IPS-20b (cell line): ENCODE measurements at regions not wholly inside any gene's neighbourhood (a gene's known extent, or its start where the extent isn't known, plus 50 kb on each side); places are given as distances from the start of the nearest gene placed in this dataset.
"Not testable (repeated sequence)": the region's sequence is repeated elsewhere in the genome, so short reads cannot be mapped to it uniquely, and the experiment has no call there.

ENCODE experiments used
- H3K27ac ChIP-seq: one replicate; pipeline ENCODE4 v1.5.1; 2013; ENCODE audit warnings: low read length
- H3K27me3 ChIP-seq: 2 replicates; pipeline ENCODE4 v1.6.1; 2013; ENCODE audit warnings: mild to moderate bottlenecking, low read length, inconsistent platforms; ENCODE audit not compliant: insufficient read depth
- H3K36me3 ChIP-seq: 2 replicates; pipeline ENCODE4 v1.6.1; 2013; ENCODE audit warnings: low read depth, mild to moderate bottlenecking, inconsistent platforms, low read length, moderate library complexity; ENCODE audit not compliant: insufficient read depth
- H3K4me1 ChIP-seq: 2 replicates; pipeline ENCODE4 v1.6.1; 2013; ENCODE audit warnings: mild to moderate bottlenecking, control low read depth, inconsistent platforms, low read length, moderate library complexity; ENCODE audit not compliant: insufficient read depth
- H3K4me3 ChIP-seq: 2 replicates; pipeline ENCODE4 v1.5.1; 2013; ENCODE audit warnings: mild to moderate bottlenecking, low read length, inconsistent platforms
- H3K9ac ChIP-seq: 2 replicates; pipeline ENCODE4 v1.6.1; 2013; ENCODE audit warnings: low read depth, mild to moderate bottlenecking, inconsistent platforms, low read length, moderate library complexity
- H3K9me3 ChIP-seq: 2 replicates; pipeline ENCODE4 v1.6.1; 2013; ENCODE audit warnings: mild to moderate bottlenecking, low read depth, low read length, inconsistent platforms; ENCODE audit not compliant: insufficient read depth

GRCh38 chr18:55699233-55699765 lies 111.3 kb upstream of the TCF4 start:
- Histone ChIP-seq H3K36me3 (no peaks in the 10 kb centered on the region), H3K9me3 (no peaks in the 10 kb centered on the region), H3K4me3 (no peak overlapping the region), H3K4me1 (no peaks in the 10 kb centered on the region), H3K27ac (no peak overlapping the region), H3K9ac (no peak overlapping the region), H3K27me3 (no peaks in the 10 kb centered on the region)

DNA sequence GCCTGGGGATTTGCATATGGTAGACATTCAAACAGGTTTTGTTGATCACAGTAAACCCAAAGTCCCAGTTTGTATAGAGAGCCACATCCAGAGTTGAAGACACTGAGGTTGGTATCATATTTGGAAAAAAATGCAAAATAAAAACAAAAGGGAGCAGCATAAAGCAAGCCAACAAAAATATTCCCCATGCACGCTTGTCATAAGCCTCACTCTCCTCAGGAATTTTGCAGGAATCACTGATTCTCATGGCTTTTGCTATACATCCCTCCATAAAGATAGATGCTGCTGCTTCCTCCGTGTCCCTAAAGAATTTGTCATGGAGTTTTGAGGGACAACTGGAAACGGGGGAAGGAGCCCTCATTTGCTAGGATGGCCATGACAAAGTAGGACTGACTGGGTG lies 108.8 kb upstream of the TCF4 start:
- no peaks in the 10 kb centered on the region for H3K27me3 ChIP-seq
- H3K9ac ChIP-seq = no peak overlapping the region
- H3K4me3 ChIP-seq = no peak overlapping the region
- no peaks in the 10 kb centered on the region for H3K36me3 ChIP-seq
- no peaks in the 10 kb centered on the region for H3K4me1 ChIP-seq
- H3K27ac ChIP-seq = no peak overlapping the region
- H3K9me3 ChIP-seq = no peaks in the 10 kb centered on the region

GRCh38 chr18:55695091-55695490 lies 107.1 kb upstream of the TCF4 start:
- H3K27ac ChIP-seq = no peak overlapping the region
- H3K4me1 ChIP-seq = no peaks in the 10 kb centered on the region
- H3K27me3 ChIP-seq = no peaks in the 10 kb centered on the region
- no peak overlapping the region for H3K9ac ChIP-seq
- H3K4me3 ChIP-seq = no peak overlapping the region
- H3K36me3 ChIP-seq = no peaks in the 10 kb centered on the region
- no peaks in the 10 kb centered on the region for H3K9me3 ChIP-seq

DNA sequence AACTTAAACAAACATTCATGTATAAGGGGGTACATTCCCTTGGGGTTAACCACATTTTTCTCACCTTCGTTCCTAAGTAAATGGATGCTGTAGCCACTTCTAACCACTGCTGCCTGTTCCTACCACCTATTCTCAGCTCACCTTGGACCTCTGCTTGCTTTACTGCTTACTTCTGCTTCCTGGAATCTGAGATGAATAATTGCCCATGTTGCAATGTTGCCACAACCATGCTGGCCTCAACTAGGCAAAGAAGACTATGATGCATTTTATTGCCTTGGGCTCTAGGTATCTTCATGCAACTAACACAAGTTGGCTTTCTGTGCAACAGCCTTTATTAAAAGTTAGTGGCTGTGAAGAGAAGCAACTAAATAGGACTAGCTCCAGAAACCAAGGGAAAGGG lies 106.3 kb upstream of the TCF4 start:
- Histone ChIP-seq H3K9ac (no peak overlapping the region), H3K4me3 (no peak overlapping the region), H3K9me3 (no peaks in the 10 kb centered on the region), H3K36me3 (no peaks in the 10 kb centered on the region), H3K27me3 (no peaks in the 10 kb centered on the region), H3K27ac (no peak overlapping the region), H3K4me1 (no peaks in the 10 kb centered on the region)

- Histone ChIP-seq H3K9ac (no peak overlapping the region), H3K27me3 (no peaks in the 10 kb centered on the region), H3K4me3 (no peak overlapping the region), H3K4me1 (peaks cover 7% of the 10 kb centered on the region; the same call in 1 of the 2 replicates), H3K27ac (no peak overlapping the region), H3K36me3 (no peaks in the 10 kb centered on the region), H3K9me3 (no peaks in the 10 kb centered on the region)
Measured at GRCh38 chr18:55688030-55688429, 100.0 kb upstream of the TCF4 start.

DNA sequence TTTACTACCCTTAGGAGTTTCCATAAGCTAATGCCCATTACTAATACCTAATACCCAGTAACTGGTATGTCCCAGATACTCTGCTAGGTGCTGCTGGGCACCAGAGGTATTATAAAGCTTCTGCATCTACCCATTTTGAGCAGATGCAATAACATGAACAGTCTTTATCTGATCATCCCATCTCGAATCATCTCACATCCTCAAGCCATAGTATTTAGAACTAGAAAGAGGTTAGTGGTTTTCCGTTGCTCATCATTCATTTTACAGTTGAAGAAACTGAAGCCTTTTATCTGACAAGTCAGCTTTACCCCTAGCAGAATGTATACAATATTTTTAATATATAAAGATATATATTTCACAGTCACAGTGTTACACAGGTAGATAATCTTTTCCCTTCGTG lies 99.1 kb upstream of the TCF4 start:
- no peaks in the 10 kb centered on the region for H3K36me3 ChIP-seq
- H3K27me3 ChIP-seq = no peaks in the 10 kb centered on the region
- no peaks in the 10 kb centered on the region for H3K9me3 ChIP-seq
- H3K9ac ChIP-seq = no peak overlapping the region
- H3K27ac ChIP-seq = no peak overlapping the region
- H3K4me3 ChIP-seq = no peak overlapping the region
- peaks cover 7% of the 10 kb centered on the region; the same call in 1 of the 2 replicates for H3K4me1 ChIP-seq

DNA sequence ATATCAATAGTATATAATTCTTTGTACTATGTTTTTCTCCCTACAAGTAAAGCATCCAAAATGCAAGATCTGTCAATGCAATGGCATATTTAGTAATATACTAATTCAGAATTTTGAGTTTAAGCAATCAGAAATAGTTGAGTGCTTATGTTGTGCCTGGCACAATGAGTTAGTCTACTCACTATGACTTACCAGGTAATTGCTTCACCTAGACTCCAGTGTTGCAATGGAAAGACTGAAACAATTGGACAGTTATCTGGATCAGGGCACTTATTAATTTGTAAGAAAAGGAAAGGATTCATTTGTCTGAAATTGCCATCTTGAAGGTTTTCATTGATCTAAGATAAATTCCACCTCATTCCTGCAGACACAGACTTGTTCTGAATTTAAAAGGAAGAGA lies 97.6 kb upstream of the TCF4 start:
- H3K4me1 ChIP-seq = peaks cover 7% of the 10 kb centered on the region; the same call in 1 of the 2 replicates

GRCh38 chr18:55672574-55673361 lies 84.8 kb upstream of the TCF4 start:
- H3K27me3 ChIP-seq = no peaks in the 10 kb centered on the region
- no peak overlapping the region for H3K9ac ChIP-seq
- no peak overlapping the region for H3K27ac ChIP-seq
- H3K4me3 ChIP-seq = no peak overlapping the region
- no peaks in the 10 kb centered on the region for H3K36me3 ChIP-seq
- 0 out of 2 replicates have a peak, but pooled peaks cover 3% of the 10 kb centered on the region for H3K4me1 ChIP-seq
- no peaks in the 10 kb centered on the region for H3K9me3 ChIP-seq

More for the DNA sequence above, 97.6 kb upstream of the TCF4 start:
- H3K36me3 ChIP-seq = no peaks in the 10 kb centered on the region
- no peak overlapping the region for H3K27ac ChIP-seq
- no peaks in the 10 kb centered on the region for H3K9me3 ChIP-seq
- no peaks in the 10 kb centered on the region for H3K27me3 ChIP-seq
- H3K9ac ChIP-seq = no peak overlapping the region
- H3K4me3 ChIP-seq = no peak overlapping the region

DNA sequence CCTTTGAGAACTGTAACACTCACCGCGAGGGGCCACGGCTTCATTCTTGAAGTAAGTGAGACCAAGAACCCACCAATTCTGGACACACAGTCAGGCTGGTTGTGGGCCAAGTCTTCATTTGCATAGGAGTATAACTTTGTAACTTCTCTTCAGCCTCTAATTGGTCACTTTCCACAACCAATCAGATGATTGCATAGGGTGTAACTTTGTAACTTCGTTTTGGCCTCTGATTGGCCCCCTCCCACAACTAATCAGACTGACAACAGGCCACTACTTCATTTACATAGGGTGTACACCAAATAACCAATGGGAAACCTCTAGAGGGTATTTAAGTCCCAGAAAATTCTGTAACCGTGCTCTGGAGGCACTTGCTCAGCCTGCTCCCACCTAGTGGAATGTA lies 77.5 kb upstream of the TCF4 start:
- Histone ChIP-seq H3K9ac (no peak overlapping the region), H3K36me3 (no peaks in the 10 kb centered on the region), H3K27me3 (no peaks in the 10 kb centered on the region), H3K4me3 (no peak overlapping the region), H3K4me1 (no peaks in the 10 kb centered on the region), H3K27ac (no peak overlapping the region), H3K9me3 (no peaks in the 10 kb centered on the region)

DNA sequence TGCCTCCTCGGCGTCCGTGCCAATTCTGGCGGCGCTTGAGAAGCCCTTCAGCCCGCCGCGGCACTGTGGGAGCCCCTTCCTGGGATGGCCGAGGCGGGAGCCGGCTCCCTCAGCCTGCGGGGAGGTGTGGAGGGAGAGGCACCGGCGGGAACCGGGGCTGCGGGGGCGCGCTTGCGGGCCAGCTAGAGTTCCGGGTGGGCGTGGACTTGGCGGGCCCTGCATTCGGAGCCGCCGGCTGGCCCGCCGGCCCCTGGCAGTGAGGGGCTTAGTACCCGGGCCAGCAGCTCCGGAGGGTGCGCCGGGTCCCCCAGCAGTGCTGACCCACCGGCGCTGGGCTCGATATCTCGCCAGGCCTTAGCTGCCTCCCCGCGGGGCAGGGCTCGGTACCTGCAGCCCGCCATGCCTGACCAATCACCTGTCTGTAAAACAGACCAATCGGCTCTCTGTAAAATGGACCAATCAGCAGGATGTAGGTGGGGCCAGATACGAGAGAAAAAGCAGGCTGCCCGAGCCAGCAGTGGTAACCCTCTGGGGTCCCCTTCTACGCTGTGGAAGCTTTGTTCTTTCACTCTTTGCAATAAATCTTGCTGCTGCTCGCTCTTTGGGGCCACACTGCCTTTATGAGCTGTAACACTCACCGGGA lies 76.9 kb upstream of the TCF4 start:
- not testable (repeated sequence) for H3K27ac ChIP-seq, H3K4me1 ChIP-seq, H3K4me3 ChIP-seq, H3K9ac ChIP-seq, H3K36me3 ChIP-seq, H3K9me3 ChIP-seq, H3K27me3 ChIP-seq

- no peak overlapping the region for H3K27ac ChIP-seq
- H3K4me1 ChIP-seq = no peaks in the 10 kb centered on the region
- H3K36me3 ChIP-seq = no peaks in the 10 kb centered on the region
- H3K9ac ChIP-seq = no peak overlapping the region
- H3K4me3 ChIP-seq = no peak overlapping the region
- no peaks in the 10 kb centered on the region for H3K27me3 ChIP-seq
- no peaks in the 10 kb centered on the region for H3K9me3 ChIP-seq
Measured at GRCh38 chr18:55663891-55664290, 75.9 kb upstream of the TCF4 start.

DNA sequence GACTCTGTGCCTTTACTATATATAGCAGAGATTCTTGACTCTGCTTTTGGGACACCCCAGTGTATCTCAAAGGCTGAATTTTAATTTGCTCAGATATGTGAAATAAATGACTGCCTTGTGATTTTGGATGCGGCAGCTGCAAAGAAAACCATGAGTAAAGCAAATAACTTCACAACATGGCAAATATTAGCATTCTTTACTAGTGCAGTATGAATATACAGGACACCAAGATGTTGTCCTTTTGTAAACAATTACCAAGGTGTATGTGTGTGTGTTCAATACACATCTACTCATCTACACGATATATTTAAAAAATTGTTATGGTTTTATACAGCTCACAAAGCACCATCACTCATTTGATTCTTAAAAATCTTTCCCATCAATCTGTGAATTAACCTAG lies 70.6 kb upstream of the TCF4 start:
- H3K27ac ChIP-seq = no peak overlapping the region
- H3K27me3 ChIP-seq = no peaks in the 10 kb centered on the region
- H3K9ac ChIP-seq = no peak overlapping the region
- no peaks in the 10 kb centered on the region for H3K4me1 ChIP-seq
- H3K36me3 ChIP-seq = no peaks in the 10 kb centered on the region
- no peak overlapping the region for H3K4me3 ChIP-seq
- H3K9me3 ChIP-seq = no peaks in the 10 kb centered on the region
